Cardiac septum (tissue), 1 donor: ENCODE measurements at regions not wholly inside any gene's neighbourhood (a gene's known extent, or its start where the extent isn't known, plus 50 kb on each side); places are given as distances from the start of the nearest gene placed in this dataset.

Experiments used
- DNase-seq: peaks from one replicate; pipeline ENCODE4 v3.0.0-alpha.2; 2020; ENCODE audit warnings: low spot score
- intact Hi-C: fragments of 100-400 bp; cut with DNase I; formaldehyde crosslinking; loops from one replicate; pipeline ENCODE4 v1.14.0; 2022
- donor health status: DM: no; HTN: no; CAD: no.

GRCh38 chr16:66224626-66225025 lies 141.9 kb upstream of the CDH5 start:
- intact Hi-C loops, result no loop called here

DNA sequence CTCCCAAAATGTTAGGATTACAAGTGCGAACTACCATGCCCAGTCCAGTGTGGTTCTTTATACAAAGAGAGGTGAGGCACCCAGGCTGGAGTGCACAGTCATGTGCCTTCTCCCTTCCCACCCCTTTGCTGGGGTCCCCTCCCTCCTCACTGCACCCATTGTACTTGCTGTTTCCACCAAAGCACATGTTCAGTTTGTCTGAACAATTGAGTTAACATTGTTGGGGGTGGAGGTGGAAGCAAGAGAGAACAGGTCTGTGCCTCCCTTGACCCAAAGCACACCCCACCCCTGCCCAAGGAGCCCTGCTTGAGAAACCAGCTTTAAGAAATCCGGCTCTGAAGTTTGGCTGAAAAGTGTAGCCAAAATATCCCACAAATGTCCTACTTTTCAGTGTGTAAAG lies 142.3 kb upstream of the CDH5 start:
- no peak for DNase-seq
- intact Hi-C loops, result no loop called here

More at GRCh38 chr16:66224626-66225025, 141.9 kb upstream of the CDH5 start:
- no peak for DNase-seq

- no peak for DNase-seq
- intact Hi-C loops, result no loop called here
Observed at GRCh38 chr16:66223176-66223780, 143.2 kb upstream of the CDH5 start.

GRCh38 chr16:66222756-66223155 lies 143.7 kb upstream of the CDH5 start:
- no peak for DNase-seq
- intact Hi-C loops, result no loop called here

GRCh38 chr16:66220702-66221101 lies 145.8 kb upstream of the CDH5 start:
- intact Hi-C loops, result no loop called here
- DNase-seq, result no peak

GRCh38 chr16:66219491-66219890 lies 147.0 kb upstream of the CDH5 start:
- intact Hi-C loops, result no loop called here
- DNase-seq, result no peak

DNA sequence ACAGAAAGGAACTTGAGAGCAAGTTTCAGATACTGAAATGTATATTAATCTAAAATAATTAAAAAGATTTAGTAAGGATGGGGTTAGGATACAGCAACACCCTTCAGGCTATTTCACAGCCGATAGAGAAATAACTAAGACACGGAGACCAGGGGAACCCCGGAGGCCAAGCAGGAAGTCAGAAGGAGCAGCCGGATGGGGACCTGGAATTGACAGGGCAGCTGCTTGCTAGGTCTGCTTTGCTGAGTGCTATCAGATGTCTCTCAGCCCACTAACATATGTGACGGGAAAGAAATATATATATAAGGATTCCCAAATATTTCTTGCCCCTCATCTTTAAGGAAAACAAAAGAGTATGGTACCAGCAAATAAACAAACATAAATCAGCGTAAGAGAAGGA lies 154.1 kb upstream of the CDH5 start:
- intact Hi-C loops, result no loop called here
- no peak for DNase-seq

DNA sequence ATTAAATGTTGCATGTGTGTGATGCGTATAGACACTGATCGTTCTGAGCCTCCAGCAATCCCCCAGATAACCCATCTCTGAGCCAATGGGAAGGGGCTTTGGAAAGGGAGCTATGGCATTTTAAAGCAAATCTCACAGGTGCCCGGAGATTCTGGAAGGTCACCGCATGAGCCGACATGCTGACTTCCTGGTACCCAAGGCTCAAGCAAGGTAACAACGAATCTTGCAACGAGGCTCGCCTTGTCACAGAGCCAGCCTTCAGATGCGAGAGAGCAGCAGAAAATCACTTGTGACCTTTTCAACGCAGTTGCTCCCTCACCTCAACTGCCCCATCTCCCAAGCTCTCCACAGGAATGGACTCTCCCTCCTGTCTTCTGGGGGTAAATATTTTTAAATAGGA lies 154.8 kb upstream of the CDH5 start:
- intact Hi-C loops, result no loop called here
- DNase-seq, result no peak

GRCh38 chr16:66207883-66208265 lies 158.6 kb upstream of the CDH5 start:
- intact Hi-C loops, result no loop called here
- DNase-seq, result no peak

- no peak for DNase-seq
- intact Hi-C loops, result no loop called here
Observed at GRCh38 chr16:66207139-66207882, 159.2 kb upstream of the CDH5 start.

- intact Hi-C loops, result no loop called here
Observed at GRCh38 chr16:66206363-66206762, 160.1 kb upstream of the CDH5 start.

GRCh38 chr16:66205287-66206231 lies 160.9 kb upstream of the CDH5 start:
- intact Hi-C loops, result no loop called here
- no peak for DNase-seq

More at GRCh38 chr16:66206363-66206762, 160.1 kb upstream of the CDH5 start:
- no peak for DNase-seq

- no peak for DNase-seq
- intact Hi-C loops, result no loop called here
Observed at GRCh38 chr16:66204756-66205155, 161.7 kb upstream of the CDH5 start.

- intact Hi-C loops, result no loop called here
- DNase-seq, result no peak
Observed at GRCh38 chr16:66203476-66203875, 163.0 kb upstream of the CDH5 start.

DNA sequence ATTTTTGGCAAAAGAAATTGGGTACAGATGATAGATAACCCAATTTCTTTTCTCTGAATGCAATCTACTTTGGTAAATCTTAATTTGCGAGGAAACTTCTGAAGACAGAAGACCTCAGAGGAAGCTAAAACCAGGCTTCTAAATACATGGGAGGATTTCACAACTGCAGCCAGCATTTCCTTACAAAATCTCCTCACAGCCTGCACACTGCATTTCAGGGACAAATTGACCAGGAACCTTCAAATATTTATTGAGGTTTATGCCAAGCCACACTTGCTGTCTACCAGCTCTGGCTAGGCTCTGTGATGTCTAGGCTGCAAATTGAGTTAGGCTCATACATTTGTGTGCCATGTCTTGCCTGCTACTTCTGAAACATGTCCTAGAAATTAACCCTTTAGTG lies 167.3 kb upstream of the CDH5 start:
- intact Hi-C loops, result no loop called here
- DNase-seq, result no peak

DNA sequence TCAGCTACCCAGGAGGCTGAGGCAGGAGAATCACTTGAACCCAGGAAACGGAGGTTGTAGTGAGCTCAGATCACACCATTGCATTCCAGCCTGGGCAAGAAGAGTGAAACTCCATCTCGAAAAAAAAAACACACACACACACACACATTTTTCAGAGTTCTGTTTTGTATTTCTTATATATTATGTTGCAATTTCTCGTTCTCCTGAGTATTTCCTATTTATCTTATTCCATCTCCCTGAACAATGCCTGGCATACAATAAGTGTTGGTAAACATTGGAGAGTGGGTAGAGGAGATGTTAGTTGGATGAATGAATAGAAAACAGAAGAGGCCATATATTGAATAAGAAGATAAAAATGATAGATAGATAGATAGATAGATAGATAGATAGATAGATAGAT lies 167.8 kb upstream of the CDH5 start:
- DNase-seq, result no peak
- intact Hi-C loops, result no loop called here

DNA sequence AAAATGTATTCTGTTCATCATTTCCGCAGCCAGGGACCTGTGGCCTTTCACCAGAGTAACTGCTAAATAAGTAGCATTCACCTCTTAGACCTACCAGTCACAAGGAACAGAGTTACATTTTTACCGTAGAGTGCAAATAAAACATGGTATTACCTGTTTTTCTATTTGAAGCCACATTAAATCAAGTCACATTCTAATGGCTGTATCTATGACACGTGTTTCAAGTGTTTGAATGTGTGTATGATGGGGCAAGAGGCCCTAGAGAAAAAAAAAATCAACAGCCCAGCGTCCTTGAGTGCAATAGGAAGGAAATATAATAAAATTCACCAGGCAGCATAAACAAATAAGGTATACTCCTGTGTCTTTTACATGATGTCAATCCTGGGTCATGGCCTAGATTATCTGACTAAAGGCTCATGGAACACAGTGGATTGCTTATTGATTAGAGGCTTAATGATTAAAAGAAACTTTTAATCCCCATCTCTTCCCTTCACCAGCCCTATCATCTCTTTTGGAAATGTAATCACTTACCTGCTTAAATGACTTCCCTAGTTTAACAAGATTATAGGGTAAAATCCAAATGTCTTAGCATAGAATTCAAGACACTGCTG lies 168.7 kb upstream of the CDH5 start:
- intact Hi-C loops, result no loop called here
- DNase-seq, result no peak

GRCh38 chr16:66196770-66197169 lies 169.7 kb upstream of the CDH5 start:
- intact Hi-C loops, result no loop called here

DNA sequence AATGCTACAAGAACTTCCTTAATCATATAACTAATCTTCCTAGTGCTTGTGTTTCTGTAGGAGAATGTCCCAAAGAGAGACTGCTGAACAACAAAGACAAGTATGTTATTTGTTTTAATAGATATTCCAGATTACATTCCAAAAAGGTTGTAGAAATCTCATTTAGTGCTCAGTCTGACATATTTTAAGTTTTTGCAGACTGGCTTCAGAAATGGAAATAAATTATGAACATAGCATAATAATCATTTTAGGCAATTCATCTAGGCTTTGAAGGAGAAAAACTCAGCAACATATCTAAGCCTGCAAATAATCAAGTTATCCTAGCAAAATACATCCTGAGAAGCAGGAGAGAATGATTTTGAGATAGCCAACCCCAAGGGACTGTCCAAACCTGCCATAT lies 171.6 kb upstream of the CDH5 start:
- intact Hi-C loops, result loop anchor here (5.0 kb wide), 1 partner anchor 47 kb away; no protein-coding TSS in a partner anchor

More at GRCh38 chr16:66196770-66197169, 169.7 kb upstream of the CDH5 start:
- DNase-seq, result no peak

More for the DNA sequence above, 171.6 kb upstream of the CDH5 start:
- DNase-seq, result no peak
